GM18517 (cell line): ENCODE measurements at regions not wholly inside any gene's neighbourhood (a gene's known extent, or its start where the extent isn't known, plus 50 kb on each side); places are given as distances from the start of the nearest gene placed in this dataset.
"Not testable (repeated sequence)": the region's sequence is repeated elsewhere in the genome, so short reads cannot be mapped to it uniquely, and the experiment has no call there.

Source experiments
- ATAC-seq: cut with Tn5 transposase; IDR thresholded peaks from one replicate; pipeline ENCODE4 v1.9.1; 2021; ENCODE audit warnings: mild to moderate bottlenecking, moderate library complexity; ENCODE audit not compliant: unreplicated experiment

DNA sequence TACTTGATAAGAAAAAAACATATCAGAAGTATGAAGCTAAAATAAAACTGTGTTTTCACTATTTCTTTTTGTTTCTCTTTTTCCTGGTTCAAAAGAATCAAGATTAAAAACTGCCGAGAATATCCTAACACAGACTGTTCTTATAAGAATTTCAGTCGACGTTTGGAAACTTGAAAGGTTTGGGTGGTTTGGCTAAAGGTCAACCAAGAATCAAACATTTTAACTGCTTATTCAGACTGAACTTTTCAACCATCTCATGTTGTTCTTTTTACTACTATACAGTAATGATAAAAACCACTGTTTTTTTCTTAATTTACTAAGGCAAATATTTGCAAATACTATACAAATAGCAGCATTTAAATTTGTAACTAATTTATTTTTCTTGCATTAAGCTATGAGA is 308.5 kb upstream of the TFPI start:
- no peak for ATAC-seq

DNA sequence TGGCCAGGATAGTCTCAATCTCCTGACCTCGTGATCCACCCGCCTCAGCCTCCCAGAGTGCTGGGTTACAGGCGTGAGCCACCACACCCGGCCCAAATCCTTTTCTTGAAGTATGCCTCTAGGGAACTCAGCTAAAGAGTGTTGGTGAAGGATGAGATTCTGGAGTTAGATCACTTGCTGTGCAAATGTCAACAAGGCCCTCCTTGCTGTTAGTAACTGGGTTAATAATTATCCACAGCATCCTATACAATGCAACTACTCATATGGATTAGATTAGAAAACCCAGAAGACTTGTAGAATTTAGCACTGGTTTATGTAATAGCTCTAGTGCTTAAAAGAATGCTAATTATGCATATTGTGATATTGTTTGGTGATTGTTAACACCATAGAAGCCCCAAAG is 310.8 kb upstream of the TFPI start:
- ATAC-seq = no peak

DNA sequence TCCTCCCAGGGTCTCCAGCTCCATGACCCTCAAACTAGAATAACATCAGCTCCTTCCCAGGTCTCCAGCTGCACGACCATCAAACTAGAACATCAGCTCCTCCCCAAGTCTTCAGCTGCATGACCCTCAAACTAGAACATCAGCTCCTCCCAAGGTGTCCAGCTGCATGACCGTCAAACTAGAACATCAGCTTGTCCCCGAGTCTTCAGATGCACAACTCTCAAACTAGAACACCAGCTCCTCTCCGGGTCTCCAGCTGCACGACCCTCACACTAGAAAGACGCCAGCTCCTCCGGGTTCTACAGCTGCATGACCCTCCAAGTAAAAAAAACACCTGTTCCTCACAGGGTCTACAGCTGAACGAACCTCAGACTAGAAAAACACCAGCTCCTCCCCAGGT is 312.9 kb upstream of the TFPI start:
- no peak for ATAC-seq

DNA sequence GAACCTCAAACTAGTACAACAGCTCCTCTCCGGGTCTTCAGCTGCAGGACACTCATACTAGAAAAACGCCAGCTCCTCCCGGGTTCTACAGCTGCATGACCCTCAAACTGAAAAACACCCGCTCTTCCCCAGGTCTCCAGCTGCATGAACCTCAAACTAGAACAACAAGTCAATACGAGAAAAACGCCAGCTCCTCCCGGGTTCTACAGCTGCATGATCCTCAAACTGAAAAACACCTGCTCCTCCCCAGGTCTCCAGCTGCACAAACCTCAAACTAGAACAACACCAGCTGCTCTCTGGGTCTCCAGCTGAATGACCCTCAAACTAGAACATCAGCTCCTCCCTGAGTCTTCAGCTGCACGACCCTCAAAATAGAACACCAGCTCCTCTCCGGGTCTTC is 315.0 kb upstream of the TFPI start:
- ATAC-seq = no peak

DNA sequence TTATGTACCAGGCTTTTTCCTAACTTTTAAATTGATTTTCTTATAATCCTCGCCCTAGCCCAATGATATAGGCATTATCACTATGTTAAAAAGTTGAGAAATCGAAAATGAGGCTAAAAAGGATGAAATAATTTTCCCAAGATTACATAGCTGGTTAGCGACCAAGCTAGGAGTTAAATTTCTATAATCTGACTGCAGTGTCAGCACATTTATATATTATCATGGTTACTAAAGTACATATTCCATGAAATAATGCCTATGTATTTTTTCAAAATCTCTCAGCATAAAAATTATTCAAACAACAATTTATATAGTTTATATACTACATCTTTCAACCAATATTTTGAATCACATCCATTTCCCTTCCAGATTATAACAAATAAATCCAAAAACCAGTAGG is 317.3 kb upstream of the TFPI start:
- ATAC-seq = no peak

DNA sequence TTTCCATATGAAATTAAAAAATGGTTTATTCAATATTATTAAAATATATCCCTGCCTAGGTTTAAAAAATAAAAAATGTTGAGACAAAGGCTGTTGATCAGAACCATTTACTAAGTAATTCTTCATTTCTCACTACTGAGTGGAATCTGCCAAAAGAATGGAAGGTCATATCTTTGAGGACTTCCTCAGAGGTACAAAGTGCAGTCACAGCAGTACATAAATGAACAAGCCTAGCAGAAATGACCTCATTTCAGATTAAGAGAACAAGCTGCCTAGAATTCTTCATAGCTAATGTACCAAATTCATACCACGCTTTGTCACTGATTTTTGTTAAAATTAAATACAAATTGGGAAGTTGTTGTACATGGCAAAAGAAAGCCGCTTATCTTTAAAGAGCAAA is 318.9 kb upstream of the TFPI start:
- ATAC-seq = no peak

DNA sequence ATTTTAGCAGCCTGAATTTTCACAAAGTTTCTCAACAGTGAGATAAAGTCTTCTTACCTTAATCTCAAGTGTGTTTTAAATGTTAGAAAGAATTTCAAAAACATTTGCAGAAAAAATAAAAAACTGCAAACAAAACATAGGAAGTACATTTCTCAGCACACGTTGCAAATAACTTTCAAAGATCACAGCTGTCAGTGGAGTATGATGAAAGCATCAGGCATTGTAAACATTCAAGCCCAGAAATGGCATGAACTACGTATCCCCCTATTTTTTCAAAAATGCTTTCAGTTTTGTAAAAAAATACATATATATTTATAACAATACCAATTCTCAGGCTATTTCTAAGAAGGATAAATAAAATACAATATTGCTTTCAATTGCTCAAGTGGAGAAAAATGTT is 320.6 kb upstream of the TFPI start:
- ATAC-seq = no peak

DNA sequence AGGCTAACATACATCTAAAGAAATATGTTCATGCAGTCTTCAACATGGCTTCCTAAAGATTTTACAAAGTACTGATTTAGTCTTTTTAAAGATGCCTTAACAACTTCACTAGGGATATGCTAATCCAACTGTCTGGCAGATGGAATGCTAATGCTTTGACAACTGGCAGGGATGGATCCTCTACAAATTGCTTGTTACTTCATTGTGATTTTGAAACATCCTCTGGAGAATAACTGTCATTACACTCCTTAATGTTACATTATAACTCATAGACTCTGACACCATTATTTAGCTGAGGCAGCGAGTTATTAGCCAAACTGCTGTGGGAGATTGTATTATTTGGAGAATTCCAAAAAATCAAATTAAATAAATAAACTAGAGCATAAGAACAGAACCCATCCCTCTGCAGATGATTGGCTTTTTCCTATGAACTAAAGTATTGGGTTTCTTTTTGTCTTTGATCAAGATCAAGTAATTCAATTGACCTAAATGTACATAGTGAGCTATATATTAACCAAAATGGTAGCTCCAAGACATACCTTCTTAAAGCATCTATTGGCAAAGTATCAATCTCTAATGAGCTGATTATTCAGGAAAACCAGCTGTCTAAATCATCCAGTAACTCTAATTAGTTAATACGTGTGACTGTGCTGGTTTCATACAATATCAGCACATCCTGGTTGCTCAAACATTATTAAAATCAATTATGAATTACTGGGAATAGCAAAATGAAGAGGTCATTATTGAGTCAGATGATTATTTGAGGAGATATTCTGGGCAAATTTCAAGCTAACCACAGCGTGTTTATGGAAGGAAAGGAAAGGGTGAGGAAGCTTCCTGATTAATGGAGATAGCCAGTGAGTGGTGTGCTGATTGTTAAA is 321.3 kb upstream of the TFPI start:
- ATAC-seq = no peak

DNA sequence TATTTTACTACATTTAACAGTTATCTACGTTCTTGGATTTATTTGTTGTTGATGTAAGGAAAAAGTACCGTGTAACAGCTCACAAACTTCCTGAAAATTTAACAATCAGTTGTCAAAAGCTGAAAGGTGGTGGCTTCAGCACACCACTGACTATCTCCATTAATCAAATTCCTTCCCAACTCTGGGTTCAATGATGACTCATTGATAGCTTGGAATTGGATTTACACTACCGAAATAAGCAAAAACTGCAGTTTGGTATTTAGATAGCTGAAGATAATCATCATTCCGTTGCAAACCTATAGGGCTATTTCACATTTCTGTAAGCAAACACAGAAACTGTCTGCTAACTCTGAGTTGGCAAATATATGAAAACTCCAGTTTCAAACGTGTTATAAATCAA is 322.3 kb upstream of the TFPI start:
- ATAC-seq = no peak

DNA sequence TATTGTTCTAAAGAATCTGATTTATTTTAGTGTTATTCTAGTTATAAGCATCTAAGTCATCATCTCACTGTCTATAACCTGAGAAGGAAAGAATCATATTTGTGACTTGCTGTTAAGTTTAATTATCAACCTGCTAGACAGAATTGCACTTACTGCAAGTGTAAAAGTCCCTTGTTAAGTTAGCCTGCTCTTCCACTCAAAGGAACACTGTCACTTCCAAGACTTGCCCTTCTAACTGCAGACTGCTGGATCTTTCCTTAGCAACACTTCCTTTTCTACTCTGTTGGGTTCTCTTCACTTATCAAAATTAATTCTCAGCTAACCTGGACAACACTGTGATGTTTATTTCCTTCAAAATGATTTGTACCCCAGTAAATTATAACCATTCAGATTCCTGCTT is 323.2 kb upstream of the TFPI start:
- ATAC-seq = no peak

DNA sequence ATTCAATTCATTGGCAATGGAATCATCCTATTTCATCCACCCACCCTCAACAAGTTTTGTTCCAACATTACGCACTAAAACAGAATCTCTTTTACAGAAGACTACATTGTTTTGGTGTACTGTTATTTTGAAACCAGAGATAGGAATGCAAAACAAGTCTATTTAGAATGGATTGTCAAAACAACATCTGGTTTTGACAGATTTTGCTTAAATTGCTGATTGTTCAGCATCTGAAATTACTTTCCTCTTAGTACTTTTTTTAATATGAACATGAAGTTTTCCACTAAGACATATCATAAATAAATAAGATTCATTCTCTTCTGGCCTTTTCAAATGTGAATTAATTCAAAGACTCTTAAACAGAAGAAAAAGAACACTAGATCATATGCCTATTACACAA is 323.9 kb upstream of the TFPI start:
- no peak for ATAC-seq

DNA sequence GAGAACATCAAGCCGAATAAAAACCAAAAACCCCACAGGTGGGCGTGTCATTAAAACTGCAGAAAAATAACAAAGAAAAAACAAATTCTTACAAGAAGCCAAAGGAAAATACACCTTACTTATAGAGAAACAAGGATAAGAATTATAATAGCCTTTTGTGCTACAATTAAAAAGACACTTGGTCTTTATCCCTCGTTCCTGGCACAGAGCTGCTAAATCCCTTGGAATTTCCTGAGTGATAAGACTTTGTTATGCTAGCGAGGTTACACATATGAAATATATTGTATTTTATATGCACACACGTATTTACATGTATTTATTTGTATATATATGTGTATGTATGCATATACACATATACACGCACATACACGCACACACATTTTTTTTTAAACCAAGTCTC is 325.3 kb upstream of the TFPI start:
- no peak for ATAC-seq

DNA sequence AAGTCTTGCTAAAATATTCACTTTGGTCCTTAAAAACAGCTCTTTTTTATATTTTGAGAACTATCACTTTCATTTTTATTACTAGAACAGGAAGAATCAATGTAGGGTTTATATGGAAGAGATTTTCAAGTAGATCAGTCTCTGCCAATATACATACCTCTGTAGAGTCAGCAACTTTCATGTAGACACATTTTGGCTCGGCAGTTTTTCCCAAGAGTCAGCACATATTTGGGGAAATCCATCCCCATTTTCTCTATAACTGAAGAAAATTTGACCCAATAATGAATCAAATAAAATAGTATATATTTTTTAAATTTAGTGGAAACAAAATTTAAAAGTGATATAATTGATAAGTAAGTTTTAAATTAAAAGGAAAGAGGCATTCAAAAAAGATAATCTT is 329.8 kb upstream of the TFPI start:
- ATAC-seq = no peak

DNA sequence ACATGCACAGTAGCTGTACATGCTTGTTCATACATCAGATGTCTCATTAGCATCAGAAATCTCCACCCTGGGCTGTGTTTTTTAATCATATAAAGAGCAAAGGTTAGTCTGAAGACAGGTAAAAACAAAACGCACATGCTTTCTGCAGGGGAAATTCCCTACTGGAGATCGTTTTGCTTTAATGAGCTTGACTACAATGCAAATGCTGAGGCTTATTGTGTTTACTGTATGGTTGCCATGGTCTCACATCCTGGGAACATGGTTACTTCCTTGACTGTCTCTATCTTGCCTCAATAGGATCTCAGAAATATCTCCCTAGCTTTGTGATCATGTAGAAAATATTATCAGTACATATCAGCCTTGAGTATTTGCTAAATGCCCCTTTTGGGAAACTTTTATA is 336.5 kb upstream of the TFPI start:
- ATAC-seq = no peak

DNA sequence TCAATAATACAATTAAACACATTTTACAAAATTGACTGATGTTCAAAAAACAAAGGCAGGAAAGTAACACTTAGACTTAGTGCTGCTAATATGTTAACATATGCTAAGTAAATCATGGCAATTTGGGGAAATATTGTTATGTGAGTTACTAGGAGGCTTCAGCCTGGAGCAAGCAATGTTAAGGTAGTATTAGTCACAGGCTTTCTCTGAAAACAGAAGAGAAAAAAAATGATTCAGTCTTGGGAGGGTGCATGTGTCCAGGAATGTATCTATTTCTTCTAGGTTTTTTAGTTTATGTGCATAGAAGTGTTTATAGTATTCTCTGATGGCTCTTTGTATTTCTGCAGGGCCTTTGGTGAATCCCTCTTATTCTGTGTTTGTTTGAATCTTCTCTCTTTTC is 345.8 kb upstream of the TFPI start:
- no peak for ATAC-seq

DNA sequence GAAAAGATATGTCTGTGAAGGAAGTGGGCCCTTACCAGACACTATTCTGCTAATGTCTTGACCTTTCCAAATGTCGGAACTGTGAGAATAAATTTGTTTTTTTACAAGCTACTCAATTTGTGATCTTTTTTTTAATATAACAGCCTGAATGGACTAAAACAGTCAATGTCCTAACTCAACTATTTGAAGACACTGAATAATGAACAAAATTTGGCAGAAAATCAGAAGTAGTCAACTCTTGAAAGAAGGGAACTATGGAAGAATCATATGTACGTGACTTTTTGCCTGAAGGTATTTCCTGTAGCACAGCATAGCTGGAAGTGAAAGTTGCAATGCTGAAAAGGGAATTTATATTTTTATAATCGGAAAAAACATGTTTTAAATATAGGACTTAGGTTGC is 351.8 kb upstream of the TFPI start:
- ATAC-seq = no peak

DNA sequence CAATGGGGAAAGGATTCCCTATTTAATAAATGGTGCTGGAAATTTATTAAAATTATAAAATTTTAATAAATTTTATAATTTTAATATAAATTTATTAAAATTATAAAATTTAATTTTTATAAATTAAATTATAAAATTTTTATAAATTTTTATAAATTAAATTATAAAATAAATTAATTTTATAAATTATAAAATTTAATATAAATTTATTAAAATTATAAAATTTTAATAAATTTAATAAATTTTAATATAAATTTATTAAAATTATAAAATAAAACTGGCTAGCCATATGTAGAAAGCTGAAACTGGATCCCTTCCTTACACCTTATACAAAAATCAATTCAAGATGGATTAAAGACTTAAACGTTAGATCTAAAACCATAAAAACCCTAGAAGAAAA is 356.7 kb upstream of the TFPI start:
- not testable (repeated sequence) for ATAC-seq

DNA sequence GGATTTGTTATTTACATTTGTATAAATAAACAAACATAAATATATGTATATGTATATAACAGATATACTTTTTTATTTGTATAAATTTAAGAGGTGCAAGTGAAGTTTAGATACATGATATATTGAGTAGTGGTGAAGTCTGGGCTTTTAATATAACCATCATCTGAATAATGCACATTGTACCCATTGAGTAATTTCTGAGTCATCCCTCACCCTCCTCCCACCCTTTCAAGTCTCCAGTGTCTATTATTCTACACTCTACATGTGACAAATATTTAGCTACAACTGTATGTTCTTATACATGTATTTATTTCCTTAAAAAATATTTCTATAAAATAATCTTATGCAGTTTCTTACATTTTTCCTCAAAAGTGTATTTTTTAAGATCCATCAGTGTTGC is 358.7 kb upstream of the TFPI start:
- no peak for ATAC-seq

DNA sequence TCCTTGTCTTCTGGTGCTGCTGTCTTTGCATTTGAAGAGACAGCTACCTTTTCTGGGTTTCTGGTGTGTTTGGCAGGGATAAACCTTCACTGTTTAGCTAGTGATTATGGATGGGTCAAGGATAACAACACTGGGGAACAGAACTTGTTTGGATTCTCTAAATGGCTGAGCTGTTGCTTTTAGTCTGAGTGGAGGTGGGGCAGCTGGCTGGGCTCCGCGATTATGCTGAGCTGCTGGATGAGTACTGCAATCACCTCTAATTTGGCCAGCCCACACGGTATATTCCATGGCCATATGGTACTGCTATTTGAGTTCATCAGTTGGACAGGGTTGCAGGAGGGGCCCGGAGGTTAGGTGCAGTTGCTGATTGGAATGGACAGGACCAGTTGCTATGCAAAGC is 361.6 kb upstream of the TFPI start:
- no peak for ATAC-seq

DNA sequence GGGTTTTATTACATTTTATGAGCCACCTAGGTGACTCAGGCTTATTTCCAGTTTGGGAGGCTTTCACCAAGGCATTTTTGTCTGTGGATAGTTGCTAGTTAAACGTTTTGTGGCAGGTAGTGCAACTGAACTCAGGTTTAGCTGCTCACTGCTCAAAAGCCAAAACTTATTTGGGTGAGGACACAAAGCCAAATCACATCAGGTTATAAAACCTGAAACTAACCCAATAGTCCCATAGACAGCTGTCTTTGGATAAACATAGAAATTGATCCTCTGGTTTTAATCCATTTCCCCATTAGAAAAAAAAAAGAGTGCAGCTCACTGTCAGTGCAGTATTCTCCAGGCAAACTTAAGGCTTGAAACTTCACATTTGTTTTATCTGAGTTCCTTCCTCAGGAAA is 362.6 kb upstream of the TFPI start:
- ATAC-seq = no peak

DNA sequence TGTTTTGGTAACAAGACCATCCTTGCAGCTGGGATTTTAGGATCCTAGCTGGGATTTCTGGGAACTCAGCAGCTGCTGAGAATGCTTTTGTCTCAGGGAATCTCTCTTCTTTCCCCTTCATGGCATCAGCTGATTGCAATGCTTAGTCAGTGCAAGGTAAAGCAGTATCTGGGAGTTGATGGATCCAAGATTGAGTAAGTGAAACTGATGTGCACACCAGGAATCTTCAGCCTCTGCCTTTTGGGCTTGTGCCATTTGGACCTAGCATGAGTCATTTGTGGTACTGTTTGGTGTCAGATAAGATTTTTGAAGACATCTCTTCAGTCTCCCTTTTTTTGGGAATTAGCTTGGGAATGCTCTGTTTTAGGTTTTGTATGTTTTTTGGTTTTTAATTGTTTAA is 363.3 kb upstream of the TFPI start:
- ATAC-seq = no peak

DNA sequence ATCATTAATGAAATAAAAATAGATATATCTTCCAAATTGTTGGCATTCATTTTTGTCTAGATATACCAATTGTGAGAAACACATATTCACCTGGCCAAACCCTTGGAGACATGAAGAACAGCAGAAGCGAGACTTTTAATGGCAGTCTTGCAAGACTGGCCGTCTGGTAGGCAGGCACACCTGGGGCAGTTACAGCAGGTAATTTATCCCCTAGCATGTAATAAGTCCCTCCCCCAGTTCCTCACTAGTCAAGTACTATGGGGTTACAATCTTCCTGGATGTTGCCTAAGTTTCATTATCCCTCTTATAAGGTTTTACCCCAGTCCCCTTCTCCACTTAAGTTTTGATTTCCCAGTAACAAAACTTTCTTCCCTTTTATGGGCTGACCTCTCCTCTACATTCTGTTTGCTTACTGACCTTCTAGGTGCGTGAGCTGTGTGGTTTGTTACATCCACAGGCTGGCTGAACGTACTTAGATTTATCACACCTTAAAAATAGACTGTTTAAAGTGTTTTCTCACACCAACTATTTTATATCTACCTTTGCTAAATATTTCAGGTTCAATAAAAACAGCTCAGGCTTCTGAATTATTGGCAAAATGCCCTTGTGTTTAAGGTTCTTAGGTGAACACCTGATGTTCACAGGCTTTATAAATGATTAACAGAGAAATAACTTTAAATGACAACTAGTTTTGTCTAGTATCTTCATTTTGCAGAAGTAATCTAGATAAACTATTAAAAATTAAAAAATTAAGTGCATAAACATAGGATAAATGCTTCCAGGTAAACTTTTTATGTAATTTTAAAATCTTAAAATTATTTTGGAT is 365.0 kb upstream of the TFPI start:
- ATAC-seq = no peak
